ENCODE measurements at regions not wholly inside any gene's neighbourhood (a gene's known extent, or its start where the extent isn't known, plus 50 kb on each side); places are given as distances from the start of the nearest gene placed in this dataset.

DNA sequence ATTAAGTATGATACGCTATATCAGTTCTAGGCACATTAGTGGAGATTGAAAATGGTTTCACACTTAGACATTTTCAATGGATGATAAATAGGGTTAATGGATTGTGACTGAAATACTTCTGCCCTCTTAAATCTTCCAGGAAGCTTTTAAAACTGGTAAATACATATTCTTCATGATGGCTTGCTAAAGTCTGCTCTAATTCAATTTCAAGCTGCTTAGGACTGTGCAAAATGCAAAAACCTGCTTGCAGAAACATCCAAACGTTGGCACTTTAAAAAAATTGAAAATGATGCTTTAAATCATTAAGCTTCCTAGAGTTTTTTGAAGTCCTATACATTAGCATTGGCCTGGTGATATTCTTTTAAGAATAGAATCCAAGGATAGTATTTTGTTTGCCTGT, 214.8 kb upstream of the FSHR start:
- TF ChIP-seq, protein P1, sequence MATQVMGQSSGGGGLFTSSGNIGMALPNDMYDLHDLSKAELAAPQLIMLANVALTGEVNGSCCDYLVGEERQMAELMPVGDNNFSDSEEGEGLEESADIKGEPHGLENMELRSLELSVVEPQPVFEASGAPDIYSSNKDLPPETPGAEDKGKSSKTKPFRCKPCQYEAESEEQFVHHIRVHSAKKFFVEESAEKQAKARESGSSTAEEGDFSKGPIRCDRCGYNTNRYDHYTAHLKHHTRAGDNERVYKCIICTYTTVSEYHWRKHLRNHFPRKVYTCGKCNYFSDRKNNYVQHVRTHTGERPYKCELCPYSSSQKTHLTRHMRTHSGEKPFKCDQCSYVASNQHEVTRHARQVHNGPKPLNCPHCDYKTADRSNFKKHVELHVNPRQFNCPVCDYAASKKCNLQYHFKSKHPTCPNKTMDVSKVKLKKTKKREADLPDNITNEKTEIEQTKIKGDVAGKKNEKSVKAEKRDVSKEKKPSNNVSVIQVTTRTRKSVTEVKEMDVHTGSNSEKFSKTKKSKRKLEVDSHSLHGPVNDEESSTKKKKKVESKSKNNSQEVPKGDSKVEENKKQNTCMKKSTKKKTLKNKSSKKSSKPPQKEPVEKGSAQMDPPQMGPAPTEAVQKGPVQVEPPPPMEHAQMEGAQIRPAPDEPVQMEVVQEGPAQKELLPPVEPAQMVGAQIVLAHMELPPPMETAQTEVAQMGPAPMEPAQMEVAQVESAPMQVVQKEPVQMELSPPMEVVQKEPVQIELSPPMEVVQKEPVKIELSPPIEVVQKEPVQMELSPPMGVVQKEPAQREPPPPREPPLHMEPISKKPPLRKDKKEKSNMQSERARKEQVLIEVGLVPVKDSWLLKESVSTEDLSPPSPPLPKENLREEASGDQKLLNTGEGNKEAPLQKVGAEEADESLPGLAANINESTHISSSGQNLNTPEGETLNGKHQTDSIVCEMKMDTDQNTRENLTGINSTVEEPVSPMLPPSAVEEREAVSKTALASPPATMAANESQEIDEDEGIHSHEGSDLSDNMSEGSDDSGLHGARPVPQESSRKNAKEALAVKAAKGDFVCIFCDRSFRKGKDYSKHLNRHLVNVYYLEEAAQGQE (IDR thresholded peaks at IDR 0.05; ENCODE audit: unreplicated experiment): no peak
- no peak for TF ChIP-seq STAT1 (IDR thresholded peaks at IDR 0.05; ENCODE audit: unreplicated experiment)
- TF ChIP-seq EZH2 (IDR thresholded peaks at IDR 0.05; ENCODE audit: low read depth, unreplicated experiment): no peak
- no peak for TF ChIP-seq NANOG (IDR thresholded peaks at IDR 0.05; ENCODE audit: borderline replicate concordance)
- no peaks in the 10 kb centered on the region for H3K27me3 ChIP-seq (ENCODE audit: insufficient read depth)
- no peaks in the 10 kb centered on the region for H3K79me2 ChIP-seq (replicated peaks; ENCODE audit: insufficient read depth)
- no peaks in the 10 kb centered on the region for H3K36me3 Mint-ChIP-seq (ENCODE audit: low read depth)
- DNase-seq (ENCODE audit: low spot score) (no peak), ATAC-seq (no peak)
- no peaks in the 10 kb centered on the region for H3K27me3 Mint-ChIP-seq (ENCODE audit: insufficient read depth, low read depth, poor library complexity)
- no peak overlapping the region for H3K27ac ChIP-seq (ENCODE audit: low read depth)
- H3K9me2 ChIP-seq (ENCODE audit: insufficient read depth): no peaks in the 10 kb centered on the region
- no peak overlapping the region for H2AFZ ChIP-seq
- no peak overlapping the region for H3K4me3 ChIP-seq
- H3K4me1 ChIP-seq (ENCODE audit: insufficient read depth): peaks cover 12% of the 10 kb centered on the region
- no peaks in the 10 kb centered on the region for H3F3A ChIP-seq (replicated peaks; ENCODE audit: low read depth)
- no peaks in the 10 kb centered on the region for H3K36me3 ChIP-seq (ENCODE audit: insufficient read depth)
- no peaks in the 10 kb centered on the region for H4K20me1 ChIP-seq (replicated peaks; ENCODE audit: insufficient read depth)
- H3K4me1 Mint-ChIP-seq: peaks cover 17% of the 10 kb centered on the region
- H3K4me2 ChIP-seq: no peak overlapping the region
- H3K4me3 Mint-ChIP-seq: no peak overlapping the region
- H3K9me3 Mint-ChIP-seq: no peaks in the 10 kb centered on the region
- no peak overlapping the region for H3K27ac Mint-ChIP-seq

DNA sequence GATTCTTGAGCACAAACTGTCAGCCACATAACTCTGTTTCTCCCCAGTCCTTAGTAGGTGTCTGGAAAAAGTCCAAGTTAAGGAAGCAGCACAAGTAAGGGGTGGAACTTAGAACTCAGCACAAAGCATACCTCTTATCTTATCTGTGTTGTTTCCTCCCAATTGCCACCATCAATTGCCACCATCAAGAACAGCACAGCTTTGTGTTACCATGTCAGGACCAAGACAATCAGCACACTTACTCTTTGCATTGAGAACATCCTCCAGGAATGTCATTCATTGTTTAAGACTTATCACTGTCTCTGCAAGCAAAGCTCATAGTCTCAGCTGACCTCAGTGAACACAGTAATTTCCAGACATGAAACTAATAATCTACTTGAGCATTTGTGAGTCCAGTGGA, 212.7 kb upstream of the FSHR start:
- H3K4me3 ChIP-seq: no peak overlapping the region
- peaks cover 4% of the 10 kb centered on the region; the same call in 1 of the 2 replicates for H3K9me2 ChIP-seq (ENCODE audit: insufficient read depth)
- H3K27ac Mint-ChIP-seq: no peak overlapping the region
- no peak for DNase-seq (ENCODE audit: low spot score)
- H3K4me1 ChIP-seq (ENCODE audit: insufficient read depth): peaks cover 12% of the 10 kb centered on the region
- no peak overlapping the region for H2AFZ ChIP-seq
- no peaks in the 10 kb centered on the region for H3K9me3 Mint-ChIP-seq
- H3K4me2 ChIP-seq: no peak overlapping the region
- no peaks in the 10 kb centered on the region for H3F3A ChIP-seq (replicated peaks; ENCODE audit: low read depth)
- H3K4me3 Mint-ChIP-seq: no peak overlapping the region
- H3K4me1 Mint-ChIP-seq: peaks cover 17% of the 10 kb centered on the region
- H3K36me3 Mint-ChIP-seq (ENCODE audit: low read depth): peaks cover 2% of the 10 kb centered on the region; the same call in 1 of the 3 replicates
- ATAC-seq: no peak
- H3K36me3 ChIP-seq (ENCODE audit: insufficient read depth): no peaks in the 10 kb centered on the region
- no peaks in the 10 kb centered on the region for H3K27me3 Mint-ChIP-seq (ENCODE audit: insufficient read depth, low read depth, poor library complexity)
- no peaks in the 10 kb centered on the region for H3K79me2 ChIP-seq (replicated peaks; ENCODE audit: insufficient read depth)
- no peaks in the 10 kb centered on the region for H3K27me3 ChIP-seq (ENCODE audit: insufficient read depth)
- H4K20me1 ChIP-seq (replicated peaks; ENCODE audit: insufficient read depth): no peaks in the 10 kb centered on the region
- H3K27ac ChIP-seq (ENCODE audit: low read depth): no peak overlapping the region
- TF ChIP-seq POLR2AphosphoS5 (IDR thresholded peaks at IDR 0.05; ENCODE audit: low read depth) (no peak), CREB1 (CRISPR knock-in tag; IDR thresholded peaks at IDR 0.05; ENCODE audit: low read depth) (no peak), ZNF114 (CRISPR knock-in tag; IDR thresholded peaks at IDR 0.05) (no peak), EZH2 (IDR thresholded peaks at IDR 0.05; ENCODE audit: low read depth, unreplicated experiment) (no peak)
- TF ChIP-seq, protein P1 (IDR thresholded peaks at IDR 0.05; ENCODE audit: unreplicated experiment): no peak
- TF ChIP-seq, protein P2, sequence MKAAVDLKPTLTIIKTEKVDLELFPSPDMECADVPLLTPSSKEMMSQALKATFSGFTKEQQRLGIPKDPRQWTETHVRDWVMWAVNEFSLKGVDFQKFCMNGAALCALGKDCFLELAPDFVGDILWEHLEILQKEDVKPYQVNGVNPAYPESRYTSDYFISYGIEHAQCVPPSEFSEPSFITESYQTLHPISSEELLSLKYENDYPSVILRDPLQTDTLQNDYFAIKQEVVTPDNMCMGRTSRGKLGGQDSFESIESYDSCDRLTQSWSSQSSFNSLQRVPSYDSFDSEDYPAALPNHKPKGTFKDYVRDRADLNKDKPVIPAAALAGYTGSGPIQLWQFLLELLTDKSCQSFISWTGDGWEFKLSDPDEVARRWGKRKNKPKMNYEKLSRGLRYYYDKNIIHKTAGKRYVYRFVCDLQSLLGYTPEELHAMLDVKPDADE (IDR thresholded peaks at IDR 0.05): no peak

Data from GM23338 (cell line).